GM12892 (cell line): ENCODE measurements at regions not wholly inside any gene's neighbourhood (a gene's known extent, or its start where the extent isn't known, plus 50 kb on each side); places are given as distances from the start of the nearest gene placed in this dataset.

Source experiments
- POLR2AphosphoS5 ChIP-seq: IDR thresholded peaks from 2 replicates; pipeline ENCODE4 v1.6.1; 2011; ENCODE audit warnings: low read depth, low read length, control low read depth
- TAF1 ChIP-seq: IDR thresholded peaks from 2 replicates; pipeline ENCODE4 v1.6.1; 2011; ENCODE audit warnings: low read depth, mild to moderate bottlenecking, control low read depth, low read length, borderline replicate concordance

DNA sequence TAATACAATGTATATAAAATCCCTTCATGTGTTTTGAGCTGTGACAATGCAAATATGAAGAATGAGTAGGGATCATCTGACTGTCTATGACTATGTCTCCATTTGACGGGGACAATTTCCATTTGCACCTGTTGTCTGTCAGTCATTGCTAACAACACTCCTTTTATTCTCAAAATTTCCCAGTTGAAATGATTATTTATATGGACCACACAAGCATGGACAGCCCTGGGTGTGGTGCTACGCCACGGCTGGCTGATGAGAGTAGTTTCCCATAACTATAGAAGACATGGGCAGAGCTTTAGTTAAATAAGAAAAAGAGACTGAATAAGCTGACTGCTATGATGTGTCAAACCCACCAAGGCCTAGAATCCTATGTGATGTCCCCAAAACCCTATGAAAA lies 135.8 kb downstream of the MAP3K21 start:
- TF ChIP-seq POLR2AphosphoS5 = no peak
- TF ChIP-seq TAF1 = no peak
